ENCODE measurements at regions not wholly inside any gene's neighbourhood (a gene's known extent, or its start where the extent isn't known, plus 50 kb on each side); places are given as distances from the start of the nearest gene placed in this dataset.

DNA sequence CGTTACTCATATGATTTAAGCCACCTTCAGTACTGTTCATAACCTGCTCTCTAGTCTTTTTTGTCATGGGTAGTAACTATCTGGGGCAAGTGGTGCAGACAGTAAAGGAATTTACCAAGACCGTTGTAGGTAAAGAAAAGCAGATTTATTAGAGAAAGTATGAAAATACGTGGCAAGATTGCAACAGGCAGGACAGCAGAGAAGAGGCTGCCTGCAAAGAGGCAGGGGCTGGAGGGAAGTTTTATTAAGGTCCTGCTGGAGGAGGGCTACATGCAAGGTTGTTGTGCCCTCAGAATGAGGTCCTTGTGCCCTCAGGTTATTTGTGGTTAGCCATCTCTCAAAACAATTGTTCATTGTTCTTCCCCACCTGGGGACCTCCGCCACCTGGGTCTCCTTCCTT is 444.3 kb downstream of the BCKDHB start:
- 86 to 88% methylated on average over 4 of the region's 4 CpGs for WGBS, 2 donors
- no peak for DNase-seq (ENCODE audit: low spot score in 2 of 2)
- intact Hi-C loops (cut with DNase I; ENCODE audit: low total_unique reads) = no loop called here
- no peak overlapping the region for H3K4me3 ChIP-seq (ENCODE audit: low read depth, poor library complexity, severe bottlenecking)
- no peak for TF ChIP-seq POLR2A (IDR thresholded peaks at IDR 0.05)
- TF ChIP-seq, protein P1, sequence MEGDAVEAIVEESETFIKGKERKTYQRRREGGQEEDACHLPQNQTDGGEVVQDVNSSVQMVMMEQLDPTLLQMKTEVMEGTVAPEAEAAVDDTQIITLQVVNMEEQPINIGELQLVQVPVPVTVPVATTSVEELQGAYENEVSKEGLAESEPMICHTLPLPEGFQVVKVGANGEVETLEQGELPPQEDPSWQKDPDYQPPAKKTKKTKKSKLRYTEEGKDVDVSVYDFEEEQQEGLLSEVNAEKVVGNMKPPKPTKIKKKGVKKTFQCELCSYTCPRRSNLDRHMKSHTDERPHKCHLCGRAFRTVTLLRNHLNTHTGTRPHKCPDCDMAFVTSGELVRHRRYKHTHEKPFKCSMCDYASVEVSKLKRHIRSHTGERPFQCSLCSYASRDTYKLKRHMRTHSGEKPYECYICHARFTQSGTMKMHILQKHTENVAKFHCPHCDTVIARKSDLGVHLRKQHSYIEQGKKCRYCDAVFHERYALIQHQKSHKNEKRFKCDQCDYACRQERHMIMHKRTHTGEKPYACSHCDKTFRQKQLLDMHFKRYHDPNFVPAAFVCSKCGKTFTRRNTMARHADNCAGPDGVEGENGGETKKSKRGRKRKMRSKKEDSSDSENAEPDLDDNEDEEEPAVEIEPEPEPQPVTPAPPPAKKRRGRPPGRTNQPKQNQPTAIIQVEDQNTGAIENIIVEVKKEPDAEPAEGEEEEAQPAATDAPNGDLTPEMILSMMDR (IDR thresholded peaks at IDR 0.05) = no peak

- TF ChIP-seq, protein P1 (IDR thresholded peaks at IDR 0.05) = no peak
- no peak for TF ChIP-seq POLR2A (IDR thresholded peaks at IDR 0.05)
- WGBS, 2 donors = 59 to 62% methylated on average over 2 of the region's 2 CpGs
- no peak overlapping the region for H3K4me3 ChIP-seq (ENCODE audit: low read depth, poor library complexity, severe bottlenecking)
- intact Hi-C loops (cut with DNase I; ENCODE audit: low total_unique reads) = no loop called here
- no peak for DNase-seq (ENCODE audit: low spot score in 2 of 2)
These were observed 443.8 kb downstream of the BCKDHB start for GRCh38 chr6:80550281-80550680.

DNA sequence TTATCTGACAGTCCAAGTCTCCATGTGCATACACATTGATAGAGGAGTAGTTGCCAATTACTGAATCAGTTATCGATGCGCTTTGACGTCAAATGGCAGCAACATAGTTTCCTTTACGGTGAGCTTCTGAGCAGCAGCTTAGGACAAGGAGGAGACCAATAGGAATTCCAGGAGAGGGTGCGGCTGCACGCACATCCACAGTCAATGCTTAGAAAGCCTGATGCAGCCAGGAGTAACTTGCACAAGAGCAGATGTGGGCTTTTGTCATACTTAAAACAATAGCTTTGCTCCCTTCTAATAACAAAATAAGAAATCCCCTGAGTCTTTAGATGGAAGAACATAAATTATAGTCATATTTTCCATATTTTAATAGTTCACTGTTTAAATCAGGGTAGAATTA is 442.1 kb downstream of the BCKDHB start:
- intact Hi-C loops (cut with DNase I; ENCODE audit: low total_unique reads) = no loop called here
- H3K4me3 ChIP-seq (ENCODE audit: low read depth, poor library complexity, severe bottlenecking) = no peak overlapping the region
- 69 to 75% methylated on average over 6 of the region's 6 CpGs for WGBS, 2 donors
- no peak for TF ChIP-seq POLR2A (IDR thresholded peaks at IDR 0.05)
- TF ChIP-seq, protein P1 (IDR thresholded peaks at IDR 0.05) = no peak
- DNase-seq (ENCODE audit: low spot score in 2 of 2) = no peak

GRCh38 chr6:80547827-80548226 is 441.4 kb downstream of the BCKDHB start:
- 35 to 39% methylated on average over 1 of the region's 1 CpG for WGBS, 2 donors
- H3K4me3 ChIP-seq (ENCODE audit: low read depth, poor library complexity, severe bottlenecking) = no peak overlapping the region
- intact Hi-C loops (cut with DNase I; ENCODE audit: low total_unique reads) = no loop called here
- DNase-seq (ENCODE audit: low spot score in 2 of 2) = no peak
- TF ChIP-seq, protein P1 (IDR thresholded peaks at IDR 0.05) = no peak
- no peak for TF ChIP-seq POLR2A (IDR thresholded peaks at IDR 0.05)

DNA sequence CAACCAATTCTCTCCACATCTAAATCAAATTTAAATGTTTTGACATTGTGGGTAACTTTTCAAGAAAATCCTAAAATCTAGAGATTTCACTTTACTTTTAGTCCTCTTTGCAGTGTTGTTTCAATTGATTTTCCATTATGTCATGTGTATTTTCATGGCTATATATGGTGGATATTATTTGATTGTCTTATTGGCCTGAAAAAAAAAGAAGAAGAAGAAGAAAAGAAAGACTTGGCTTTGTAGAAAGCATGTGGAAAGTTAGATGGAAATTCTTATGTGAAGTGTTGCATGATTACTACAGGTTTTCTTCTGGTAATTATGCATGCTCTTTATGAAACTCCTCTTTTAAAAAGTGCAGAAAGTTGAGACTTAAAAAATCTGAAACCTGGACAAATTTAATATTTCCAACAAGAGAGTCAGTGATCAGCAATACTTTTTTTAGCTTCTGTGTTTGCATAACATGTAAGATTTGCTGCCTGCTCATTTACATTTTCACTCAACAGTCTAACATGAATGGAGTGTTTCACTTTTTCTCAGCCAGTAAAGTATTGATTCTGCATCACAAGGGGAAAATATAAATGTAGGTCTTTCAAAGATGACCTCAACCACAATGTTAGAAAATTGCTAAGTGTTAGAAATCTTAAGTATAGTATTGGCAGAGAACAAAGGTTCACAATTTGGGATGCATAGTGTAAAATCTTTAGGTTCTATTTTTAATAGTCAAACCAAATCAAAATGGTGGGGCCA is 438.7 kb downstream of the BCKDHB start:
- TF ChIP-seq POLR2A (IDR thresholded peaks at IDR 0.05) = no peak
- TF ChIP-seq, protein P1 (IDR thresholded peaks at IDR 0.05) = no peak

DNA sequence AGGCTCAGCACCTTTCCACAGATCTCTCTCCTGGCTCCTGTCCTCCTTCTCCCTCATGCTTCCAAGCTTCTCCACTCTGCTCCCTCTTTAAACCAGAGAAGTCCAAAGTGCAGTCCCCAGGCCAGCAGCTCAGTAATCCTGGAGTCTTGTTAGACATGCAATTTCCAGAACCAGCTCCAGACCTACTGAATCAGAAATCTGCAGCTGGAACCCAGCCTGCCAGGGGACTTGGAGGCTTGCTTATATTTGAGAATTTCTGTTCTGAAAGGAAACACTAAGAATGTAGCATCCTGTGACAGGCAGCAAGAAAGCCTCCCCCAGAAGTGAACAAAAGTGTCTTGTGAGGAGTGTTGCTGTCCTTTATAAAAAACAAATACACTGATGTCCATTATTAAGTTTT is 438.1 kb downstream of the BCKDHB start:
- DNase-seq (ENCODE audit: low spot score in 2 of 2) = no peak

More for the DNA sequence above, 438.7 kb downstream of the BCKDHB start:
- H3K4me3 ChIP-seq (ENCODE audit: low read depth, poor library complexity, severe bottlenecking) = no peak overlapping the region
- intact Hi-C loops (cut with DNase I; ENCODE audit: low total_unique reads) = no loop called here
- no peak for DNase-seq (ENCODE audit: low spot score in 2 of 2)

More for the DNA sequence above, 438.1 kb downstream of the BCKDHB start:
- TF ChIP-seq, protein P1 (IDR thresholded peaks at IDR 0.05) = no peak
- TF ChIP-seq POLR2A (IDR thresholded peaks at IDR 0.05) = no peak
- intact Hi-C loops (cut with DNase I; ENCODE audit: low total_unique reads) = no loop called here
- no peak overlapping the region for H3K4me3 ChIP-seq (ENCODE audit: low read depth, poor library complexity, severe bottlenecking)

All from lower leg skin (tissue), 4 donors.